Hypothalamus (tissue), 51 donors: ENCODE measurements at regions not wholly inside any gene's neighbourhood (a gene's known extent, or its start where the extent isn't known, plus 50 kb on each side); places are given as distances from the start of the nearest gene placed in this dataset.

ENCODE experiments used
- DNase-seq, 51 donors: peaks; one replicate each; lab custom pipeline; 2025; lab: John Stamatoyannopoulos, UW

GRCh38 chr10:78964952-78965633, 103.7 kb upstream of the ZMIZ1 start:
- peak in 46 of 51 donors; percentile 10 to 93 (median 74) for DNase-seq

GRCh38 chr10:78966182-78966787, 102.5 kb upstream of the ZMIZ1 start:
- DNase-seq = no peak

- no peak for DNase-seq
Measured at GRCh38 chr10:78966844-78967488, 101.8 kb upstream of the ZMIZ1 start.

DNA sequence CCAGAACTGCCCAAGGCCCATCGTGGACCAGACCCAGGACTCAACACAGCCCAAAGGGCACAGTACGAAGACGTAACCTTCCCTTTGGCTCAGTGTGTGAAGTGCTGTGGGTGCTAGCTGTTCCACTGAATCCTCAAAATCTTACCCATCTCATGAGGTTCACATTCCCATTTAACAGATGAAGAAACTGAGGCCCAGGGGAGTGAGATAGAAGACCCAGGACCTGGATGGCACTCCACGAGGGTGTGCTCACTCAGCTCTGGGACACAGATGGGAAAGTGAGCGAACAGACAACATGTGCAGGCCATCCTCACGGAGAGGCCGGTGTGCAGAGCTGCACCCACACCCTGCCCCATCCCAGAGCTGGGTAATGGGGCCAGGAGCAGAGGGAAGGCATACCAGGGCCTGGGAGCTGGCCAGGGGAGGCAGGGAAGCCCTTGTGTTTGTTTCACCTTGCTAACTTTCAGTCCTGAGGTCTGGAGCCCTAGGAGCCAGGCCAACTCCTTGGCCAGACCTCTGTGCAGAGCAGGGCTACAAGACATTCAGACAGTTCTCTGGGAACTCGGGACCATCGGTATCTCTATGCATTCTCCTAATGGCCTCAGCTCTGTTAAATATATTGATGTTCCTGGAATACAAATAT, 100.3 kb upstream of the ZMIZ1 start:
- no peak for DNase-seq

- DNase-seq = no peak
Measured at GRCh38 chr10:78968943-78969342, 99.8 kb upstream of the ZMIZ1 start.

GRCh38 chr10:78969719-78970118, 99.0 kb upstream of the ZMIZ1 start:
- DNase-seq = no peak

- no peak for DNase-seq
Measured at GRCh38 chr10:78970261-78970660, 98.5 kb upstream of the ZMIZ1 start.

DNA sequence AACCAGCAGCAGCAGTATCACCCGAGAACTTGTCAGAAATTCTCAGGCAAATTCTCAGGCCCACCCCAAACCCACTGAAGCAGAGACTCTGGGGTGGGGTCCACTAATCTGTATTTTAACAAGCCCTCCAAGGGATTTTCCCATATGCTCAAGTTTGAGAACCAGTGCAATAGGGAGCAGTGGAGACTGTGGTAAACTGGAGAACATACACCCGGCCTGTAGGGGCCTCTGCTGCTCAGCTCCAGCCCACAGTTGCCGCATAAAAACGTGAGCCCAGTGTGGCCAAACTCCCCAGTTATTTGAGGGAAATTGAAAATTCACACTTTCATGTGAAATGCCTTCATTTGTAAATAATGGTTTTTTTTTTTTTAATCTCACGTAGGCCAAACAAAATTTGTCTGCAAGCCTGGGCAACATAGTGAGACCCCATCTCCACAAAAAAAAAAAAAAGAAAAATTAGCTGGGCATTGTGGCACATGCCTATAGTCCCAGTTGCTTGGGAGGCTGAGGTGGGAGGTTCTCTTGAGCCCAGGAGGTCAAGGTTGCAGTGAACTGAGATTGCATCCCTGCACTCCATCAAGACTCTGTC, 97.6 kb upstream of the ZMIZ1 start:
- DNase-seq = no peak

DNA sequence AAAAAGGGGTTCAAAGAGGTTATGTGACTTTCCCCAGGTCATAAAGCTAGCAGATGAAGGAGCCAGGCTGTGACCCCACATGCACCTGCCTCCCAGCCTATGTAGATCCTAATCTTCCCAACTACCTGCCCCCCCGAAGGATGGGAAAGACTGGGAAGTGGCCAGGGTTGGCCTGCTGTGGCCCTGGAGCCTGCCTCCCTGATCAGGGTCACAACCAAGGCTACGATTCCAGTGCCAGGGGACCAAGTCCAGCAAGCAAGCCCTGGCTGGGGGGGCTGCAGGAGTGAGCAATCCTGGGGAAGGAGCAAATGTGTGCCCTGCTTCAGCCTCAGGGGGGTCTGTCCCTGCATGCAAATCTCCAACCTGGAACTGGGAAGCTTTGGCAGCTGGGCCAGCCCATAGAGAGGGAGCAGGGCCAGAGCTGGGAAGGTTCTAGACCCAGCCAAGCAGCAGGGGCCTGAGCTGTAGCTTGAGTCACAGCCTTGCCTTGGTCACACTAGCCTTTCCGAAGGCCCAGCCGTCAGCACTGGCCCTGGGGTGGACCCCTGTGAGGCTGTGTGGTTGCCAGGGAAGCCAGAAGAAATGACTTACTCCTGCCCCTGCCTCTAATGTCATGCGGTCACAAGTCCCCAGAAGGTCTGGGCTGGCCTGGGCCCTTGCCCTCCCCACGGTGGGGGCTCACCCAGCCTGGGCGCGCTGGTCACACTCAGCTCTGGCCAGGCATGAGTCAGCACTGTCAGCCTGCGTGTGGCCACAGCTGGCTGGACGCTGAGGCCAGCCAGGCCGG, 96.4 kb upstream of the ZMIZ1 start:
- peak; percentile 31 to 95 (median 80) for DNase-seq

DNA sequence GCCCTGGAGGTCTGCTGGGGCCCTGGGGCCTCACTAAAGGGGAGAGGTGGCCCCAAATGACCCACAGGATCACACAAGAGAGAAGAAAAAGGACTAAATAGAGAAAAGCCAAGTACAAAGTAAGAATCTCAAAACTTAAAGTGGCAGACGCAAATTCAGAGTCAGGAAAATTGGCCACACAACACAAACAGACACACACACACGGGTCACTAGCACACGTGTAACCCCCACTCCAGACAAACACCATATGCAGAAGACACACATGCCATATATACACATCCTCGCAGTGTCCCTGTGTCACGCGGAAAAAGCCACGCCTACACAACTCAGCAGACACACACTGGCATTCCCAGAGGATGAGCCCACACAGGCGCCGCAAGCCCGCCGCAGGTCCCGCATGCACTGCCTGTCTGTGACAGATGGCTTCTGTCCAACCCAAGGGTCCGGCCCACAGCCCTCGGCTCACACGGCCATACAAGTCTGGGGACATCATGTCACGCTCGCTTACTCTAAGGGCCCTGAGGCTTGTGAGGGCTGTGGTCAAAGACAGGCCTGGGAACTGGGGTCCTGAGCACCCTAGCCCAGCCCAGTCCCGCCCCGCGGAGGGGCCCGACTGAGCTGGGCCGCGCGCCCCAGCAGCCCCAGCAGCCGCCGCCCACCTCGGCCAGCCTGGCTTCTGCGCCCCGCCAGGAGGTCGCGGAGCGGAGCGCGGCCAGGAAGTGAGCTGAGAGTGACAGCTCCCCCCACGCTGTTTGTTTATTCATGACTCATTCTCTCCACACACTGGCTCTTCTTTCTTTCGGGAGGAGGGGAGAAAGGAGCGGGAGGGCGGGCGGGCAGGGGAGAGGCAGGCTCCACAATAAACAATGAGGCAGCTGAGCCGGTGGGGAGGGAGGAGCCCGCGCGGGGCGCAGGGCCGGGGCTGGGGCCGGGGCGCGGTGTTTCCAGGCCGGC, 95.5 kb upstream of the ZMIZ1 start:
- peak; percentile 59 to 96 (median 86) for DNase-seq

DNA sequence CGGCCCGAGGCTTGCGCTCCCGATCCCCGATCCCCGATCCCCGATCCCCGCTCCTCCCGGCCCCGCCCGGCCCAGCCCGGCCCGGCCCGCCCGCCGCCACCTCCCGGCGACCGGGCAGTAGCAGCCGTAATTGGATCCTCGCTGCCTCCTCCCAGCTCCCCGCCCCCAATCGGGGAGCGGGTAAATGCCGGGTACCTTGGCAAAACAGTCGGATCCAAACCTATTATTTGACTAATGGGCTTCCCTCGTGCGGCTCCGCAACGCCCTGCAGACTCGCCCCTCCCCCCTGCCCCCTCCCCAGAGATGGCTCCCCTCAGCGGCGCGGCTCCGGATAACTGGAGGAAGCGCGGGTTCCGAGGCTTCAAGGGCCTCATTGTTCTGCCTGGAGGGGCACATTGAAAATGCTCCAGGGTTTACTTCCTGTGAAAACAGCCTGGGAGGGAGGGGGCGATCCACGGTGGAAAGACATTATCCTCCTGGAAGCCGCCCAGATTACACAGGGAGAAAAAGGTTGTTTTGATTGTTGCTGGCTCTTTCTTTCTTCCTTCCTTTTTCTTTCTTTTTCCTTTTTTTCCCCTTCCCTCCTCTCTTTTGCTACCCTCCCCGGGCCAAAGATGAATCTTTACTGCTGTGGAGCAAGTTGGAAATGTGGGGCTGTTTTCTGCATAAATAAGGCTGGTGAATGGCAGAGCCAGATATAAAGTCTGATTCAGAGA, 94.7 kb upstream of the ZMIZ1 start:
- DNase-seq = peak; percentile 49 to 95 (median 81)

DNA sequence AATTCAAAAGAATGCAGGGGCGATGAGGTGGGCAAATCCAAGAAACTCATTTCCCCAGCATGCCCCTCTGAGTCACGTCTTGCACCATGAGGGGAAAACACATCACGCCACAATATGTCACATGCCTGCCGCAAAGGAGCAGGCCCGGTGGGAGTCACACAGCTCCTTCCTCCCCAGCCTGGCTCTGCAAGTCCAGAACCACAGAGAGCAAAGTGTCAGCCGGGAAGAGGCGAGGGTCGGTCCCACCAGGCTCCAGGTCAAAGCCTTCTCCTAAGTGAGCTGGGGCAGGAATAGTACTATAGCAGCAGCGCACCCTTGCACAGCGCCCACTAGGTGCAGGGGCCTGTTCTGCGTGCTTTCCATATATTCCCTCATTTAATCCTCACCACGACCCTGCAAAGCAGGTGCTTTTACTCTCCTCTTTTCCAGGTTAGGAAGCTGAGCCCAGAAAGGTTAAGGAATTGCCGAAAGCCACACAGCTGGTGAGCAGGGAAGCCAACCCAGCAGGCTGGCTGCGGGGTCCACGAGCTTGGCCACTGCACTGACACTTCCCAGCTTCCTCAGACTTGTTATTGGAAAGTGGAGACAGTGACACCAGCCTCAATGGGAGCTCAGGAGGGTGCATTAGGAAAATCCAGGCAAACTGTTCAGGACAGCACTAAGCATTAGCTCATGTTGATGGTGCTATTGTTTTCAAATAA, 94.0 kb upstream of the ZMIZ1 start:
- peak in 42 of 51 donors; percentile 12 to 92 (median 46) for DNase-seq

- DNase-seq = no peak
Measured at GRCh38 chr10:78975926-78976325, 92.8 kb upstream of the ZMIZ1 start.

DNA sequence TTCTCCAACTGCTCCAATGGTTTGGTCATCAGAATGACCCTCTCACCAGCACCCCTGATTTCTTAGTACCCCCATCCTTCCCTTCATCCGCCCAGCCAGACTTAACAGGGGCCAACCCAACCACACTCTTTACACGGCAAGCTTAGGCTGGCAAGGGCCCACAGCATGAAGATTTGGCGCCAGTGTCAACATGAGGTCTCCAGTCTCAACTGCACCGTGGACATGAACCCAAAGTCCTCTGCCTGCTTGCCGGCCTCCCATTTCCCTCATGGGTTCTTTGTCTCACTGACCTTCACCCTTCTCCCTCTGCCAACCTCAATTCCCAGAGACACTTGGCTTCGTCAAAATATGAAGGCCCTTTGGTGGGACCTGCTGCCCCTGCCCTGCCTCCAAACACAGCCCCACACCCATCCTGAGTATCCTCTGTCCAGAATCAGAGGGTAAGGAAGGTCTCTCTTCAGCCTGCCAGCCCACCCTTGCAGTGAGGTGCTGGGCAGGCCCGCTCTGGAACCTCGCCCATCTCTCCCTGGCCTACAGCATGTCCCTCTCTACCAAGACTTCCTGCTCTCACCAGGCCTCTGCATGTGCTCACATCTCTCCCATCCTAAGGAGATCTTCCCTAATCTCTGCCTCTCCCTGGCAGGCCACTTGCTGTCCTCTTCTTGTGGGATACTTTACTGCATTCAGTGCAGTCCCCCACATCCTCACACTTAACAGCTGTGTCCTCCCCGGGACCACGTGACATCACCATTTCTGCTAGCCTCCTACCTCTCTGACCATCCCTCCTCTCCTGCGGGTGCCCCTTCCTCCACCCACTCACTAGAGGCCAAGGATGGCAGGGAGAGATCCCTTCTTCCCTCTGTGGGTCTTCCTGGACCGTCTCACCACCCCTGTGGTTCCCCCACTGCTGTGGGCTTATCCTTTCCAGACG, 91.7 kb upstream of the ZMIZ1 start:
- no peak for DNase-seq

DNA sequence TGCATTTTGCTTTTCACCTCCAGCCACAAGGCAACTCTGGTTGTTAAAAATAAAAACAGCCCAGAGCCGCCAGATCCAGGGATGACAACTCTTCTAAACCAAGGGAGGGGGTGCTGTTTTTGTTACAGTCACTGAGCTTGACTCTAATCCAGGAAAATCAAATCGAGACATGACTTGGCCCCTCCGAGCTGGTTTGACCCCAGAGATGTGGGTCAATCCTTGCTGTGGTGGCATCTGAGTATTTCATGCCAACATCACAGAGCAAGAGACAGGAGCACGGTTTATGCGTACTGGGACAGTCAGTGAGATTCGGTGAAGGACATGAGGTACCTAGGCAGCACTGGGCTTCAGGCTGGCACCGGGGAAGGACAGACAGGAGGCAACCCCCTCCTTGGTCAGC, 88.8 kb upstream of the ZMIZ1 start:
- no peak for DNase-seq

DNA sequence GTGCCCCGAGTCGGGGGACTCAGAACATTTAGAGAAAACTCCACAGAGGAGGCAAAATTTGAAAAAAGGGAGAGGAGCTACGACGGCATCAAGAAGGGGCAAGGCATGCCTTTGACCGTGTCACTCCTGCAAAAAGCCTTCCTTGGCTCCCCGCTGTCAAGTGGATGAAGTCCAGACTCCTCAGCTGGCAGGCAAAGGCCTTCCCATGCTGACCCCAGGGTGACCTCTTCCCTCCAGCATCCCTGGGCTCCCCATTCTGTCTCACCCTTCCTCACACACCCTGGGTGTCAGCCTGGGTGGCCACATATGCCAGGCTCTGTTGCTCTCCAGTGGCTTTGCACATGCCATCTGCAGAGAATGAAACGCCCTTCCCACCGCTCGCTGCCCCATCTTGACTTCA, 88.4 kb upstream of the ZMIZ1 start:
- no peak for DNase-seq

- DNase-seq = no peak
Measured at GRCh38 chr10:78980815-78981214, 88.0 kb upstream of the ZMIZ1 start.
